Panc1 (cell line): ENCODE measurements at regions not wholly inside any gene's neighbourhood (a gene's known extent, or its start where the extent isn't known, plus 50 kb on each side); places are given as distances from the start of the nearest gene placed in this dataset.

Experiments
- ATAC-seq: fragments of 200-7000 bp; cut with Tn5 transposase; 2 replicates; pipeline ENCODE4 v1.9.1; 2020; ENCODE audit warnings: mild to moderate bottlenecking, moderate library complexity
- BruUV-seq: library from RNA; stranded (reverse); fragments of 400-500 nt; replicated peaks from 2 replicates; lab custom pipeline; 2021; lab: Mats Ljungman, UMichigan
- CTCF ChIA-PET: fragments of 300-600 bp; sonication (Branson Sonifier 250); formaldehyde crosslinking; loops from one replicate; lab custom pipeline; 2022; ENCODE audit warnings: antibody characterized with exemption; lab: Charles Lee
- POLR2A ChIA-PET: fragments of 300-600 bp; sonication (Branson Sonifier 250); formaldehyde crosslinking; loops from one replicate; lab custom pipeline; 2022; ENCODE audit warnings: antibody characterized with exemption; lab: Charles Lee
- DNase-seq: peaks from one replicate; pipeline ENCODE4 v3.0.0-alpha.2; 2010; ENCODE audit warnings: low read depth, low spot score
- H3K27ac ChIP-seq: 2 replicates; pipeline ENCODE4 v1.5.1; 2011; ENCODE audit warnings: mild to moderate bottlenecking, low read length, inconsistent platforms
- H3K27me3 ChIP-seq: fragments of 200-500 bp; sonication (Bioruptor generic); 2 replicates; pipeline ENCODE4 v1.6.0; 2014; ENCODE audit warnings: low read length, inconsistent platforms; ENCODE audit not compliant: control insufficient read depth, insufficient read depth
- H3K36me3 ChIP-seq: fragments of 200-500 bp; sonication (Bioruptor generic); 2 replicates; pipeline ENCODE4 v1.5.1; 2014; ENCODE audit warnings: inconsistent platforms, mild to moderate bottlenecking, low read length, moderate library complexity; ENCODE audit not compliant: control insufficient read depth, insufficient read depth
- H3K4me1 ChIP-seq: 2 replicates; pipeline ENCODE4 v1.5.1; 2011; ENCODE audit warnings: inconsistent platforms, mild to moderate bottlenecking, low read length, moderate library complexity; ENCODE audit not compliant: control insufficient read depth, insufficient read depth
- H3K4me3 ChIP-seq, 2 experiments: 2 replicates each; pipeline ENCODE4 v1.5.1; 2011 to 2012; ENCODE audit warnings: low read depth in 2 of 2, low read length in 2 of 2, mild to moderate bottlenecking in 2 of 2, inconsistent platforms in 1 of 2, moderate library complexity in 1 of 2
- H3K9me3 ChIP-seq: fragments of 200-500 bp; sonication (Bioruptor generic); 2 replicates; pipeline ENCODE4 v1.5.1; 2014; ENCODE audit warnings: low read depth, mild to moderate bottlenecking, inconsistent platforms, low read length, moderate library complexity; ENCODE audit not compliant: control insufficient read depth, insufficient read depth
- POLR2AphosphoS5 ChIP-seq: IDR thresholded peaks from 2 replicates; pipeline ENCODE4 v1.6.1; 2012; ENCODE audit warnings: mild to moderate bottlenecking, low read depth, low read length, moderate library complexity
- REST ChIP-seq, 2 experiments: IDR thresholded peaks; 2 replicates each; pipeline ENCODE4 v1.6.1; 2011 to 2012; ENCODE audit warnings: low read depth in 2 of 2, control low read depth in 1 of 2, low read length in 1 of 2, mild to moderate bottlenecking in 1 of 2, moderate library complexity in 1 of 2; ENCODE audit not compliant: insufficient read depth in 1 of 2
- SIN3A ChIP-seq: IDR thresholded peaks from 2 replicates; pipeline ENCODE4 v1.6.1; 2012; ENCODE audit warnings: low read depth, mild to moderate bottlenecking, low read length, moderate library complexity, borderline replicate concordance; ENCODE audit not compliant: insufficient read depth
- TCF7L2 ChIP-seq: IDR thresholded peaks from 2 replicates; pipeline ENCODE4 v1.6.1; 2011; ENCODE audit warnings: mild to moderate bottlenecking, low read depth, low read length, inconsistent platforms
- in situ Hi-C: cut with HindIII; loops from 2 replicates; pipeline ENCODE4 v1.10.0; 2016; ENCODE audit warnings: low sequenced_read_pairs, low pct_unique_long_range_greater_than_20kb
- intact Hi-C: fragments of 100-400 bp; cut with micrococcal nuclease; formaldehyde crosslinking; loops from one replicate; pipeline ENCODE4 v1.10.0; 2022; ENCODE audit not compliant: unreplicated experiment
- TF ChIP-seq, protein P1 (sequence below): fragments of 450-650 bp; IDR thresholded peaks from 2 replicates; pipeline ENCODE4 v1.5.1; 2017; ENCODE audit warnings: mild to moderate bottlenecking

GRCh38 chr6:97867177-97867576 is 584.2 kb upstream of the MMS22L start:
- ChIA-PET CTCF (no interaction called here), POLR2A (no interaction called here)
- DNase-seq: no peak
- no TSS peak for BruUV-seq
- no peaks in the 10 kb centered on the region for H3K36me3 ChIP-seq
- no peaks in the 10 kb centered on the region for H3K9me3 ChIP-seq
- H3K27ac ChIP-seq: no peak overlapping the region
- TF ChIP-seq POLR2AphosphoS5: no peak
- TF ChIP-seq, protein P1, sequence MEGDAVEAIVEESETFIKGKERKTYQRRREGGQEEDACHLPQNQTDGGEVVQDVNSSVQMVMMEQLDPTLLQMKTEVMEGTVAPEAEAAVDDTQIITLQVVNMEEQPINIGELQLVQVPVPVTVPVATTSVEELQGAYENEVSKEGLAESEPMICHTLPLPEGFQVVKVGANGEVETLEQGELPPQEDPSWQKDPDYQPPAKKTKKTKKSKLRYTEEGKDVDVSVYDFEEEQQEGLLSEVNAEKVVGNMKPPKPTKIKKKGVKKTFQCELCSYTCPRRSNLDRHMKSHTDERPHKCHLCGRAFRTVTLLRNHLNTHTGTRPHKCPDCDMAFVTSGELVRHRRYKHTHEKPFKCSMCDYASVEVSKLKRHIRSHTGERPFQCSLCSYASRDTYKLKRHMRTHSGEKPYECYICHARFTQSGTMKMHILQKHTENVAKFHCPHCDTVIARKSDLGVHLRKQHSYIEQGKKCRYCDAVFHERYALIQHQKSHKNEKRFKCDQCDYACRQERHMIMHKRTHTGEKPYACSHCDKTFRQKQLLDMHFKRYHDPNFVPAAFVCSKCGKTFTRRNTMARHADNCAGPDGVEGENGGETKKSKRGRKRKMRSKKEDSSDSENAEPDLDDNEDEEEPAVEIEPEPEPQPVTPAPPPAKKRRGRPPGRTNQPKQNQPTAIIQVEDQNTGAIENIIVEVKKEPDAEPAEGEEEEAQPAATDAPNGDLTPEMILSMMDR: no peak
- no peak for TF ChIP-seq TCF7L2
- TF ChIP-seq SIN3A: no peak
- no peak for TF ChIP-seq REST (IDR thresholded peaks at IDR 0.05; ENCODE audit: insufficient read depth in 1 of 2, low read depth in 2 of 2, low read length in 1 of 2)
- no peaks in the 10 kb centered on the region for H3K27me3 ChIP-seq
- H3K4me1 ChIP-seq: no peaks in the 10 kb centered on the region
- ATAC-seq: no peak
- no peak overlapping the region for H3K4me3 ChIP-seq
- intact Hi-C loops (no loop called here), in situ Hi-C loops (no loop called here)

DNA sequence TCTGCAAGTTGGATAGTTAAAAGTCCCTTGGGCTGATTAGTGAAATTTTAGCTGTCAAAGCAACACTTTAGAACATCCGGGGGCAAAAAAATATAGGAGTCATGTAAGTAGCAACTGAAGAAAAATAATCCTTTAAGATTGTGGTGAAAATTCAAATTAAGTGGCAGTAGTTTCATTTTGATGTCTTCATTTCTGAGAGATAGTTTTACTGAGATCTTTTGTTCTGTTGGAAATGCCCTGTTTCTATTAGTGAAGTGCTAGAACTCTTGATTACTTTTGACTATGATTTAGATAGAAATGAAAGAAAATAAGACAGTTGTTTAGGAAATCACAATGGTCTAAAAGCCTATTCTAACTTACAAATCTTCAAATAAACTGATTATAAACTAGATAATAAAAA is 587.3 kb upstream of the MMS22L start:
- Histone ChIP-seq H3K27me3 (no peaks in the 10 kb centered on the region), H3K36me3 (no peaks in the 10 kb centered on the region), H3K4me3 (no peak overlapping the region), H3K27ac (no peak overlapping the region), H3K4me1 (no peaks in the 10 kb centered on the region), H3K9me3 (no peaks in the 10 kb centered on the region)
- intact Hi-C loops (no loop called here), in situ Hi-C loops (no loop called here)
- DNase-seq: no peak
- no peak for ATAC-seq
- BruUV-seq: no TSS peak
- CTCF ChIA-PET: no interaction called here
- POLR2A ChIA-PET: no interaction called here
- no peak for TF ChIP-seq SIN3A
- TF ChIP-seq POLR2AphosphoS5: no peak
- TF ChIP-seq, protein P1: no peak
- TF ChIP-seq REST (IDR thresholded peaks at IDR 0.05; ENCODE audit: insufficient read depth in 1 of 2, low read depth in 2 of 2, low read length in 1 of 2): no peak
- no peak for TF ChIP-seq TCF7L2
